GM19463 (cell line): ENCODE measurements at regions not wholly inside any gene's neighbourhood (a gene's known extent, or its start where the extent isn't known, plus 50 kb on each side); places are given as distances from the start of the nearest gene placed in this dataset.

Source experiments
- ATAC-seq: cut with Tn5 transposase; IDR thresholded peaks from one replicate; pipeline ENCODE4 v1.9.1; 2021; ENCODE audit warnings: mild to moderate bottlenecking, moderate library complexity; ENCODE audit not compliant: unreplicated experiment

GRCh38 chr3:109480014-109480413 is 142.7 kb upstream of the DPPA4 start:
- ATAC-seq = no peak

DNA sequence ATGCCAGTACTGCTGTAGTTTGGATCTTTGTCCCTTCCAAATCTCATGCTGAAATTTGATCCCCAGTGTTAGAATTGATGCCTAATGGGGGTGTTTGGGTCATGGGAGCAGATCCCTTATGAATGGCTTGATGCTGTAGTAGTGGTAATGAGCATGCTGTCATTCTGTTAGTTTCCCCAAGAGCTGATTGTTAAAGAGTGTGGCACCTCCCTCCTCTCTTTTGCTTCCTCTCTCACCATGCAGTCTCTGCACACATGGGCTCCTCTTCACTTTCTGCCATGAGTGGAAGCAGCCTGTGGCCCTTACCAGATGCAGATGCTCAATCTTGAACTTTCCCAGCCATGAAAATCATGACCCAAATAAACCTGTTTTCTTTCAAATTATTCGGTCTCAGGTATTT is 141.3 kb upstream of the DPPA4 start:
- ATAC-seq = no peak

GRCh38 chr3:109460961-109461360 is 123.6 kb upstream of the DPPA4 start:
- ATAC-seq = no peak

GRCh38 chr3:109445210-109445609 is 107.9 kb upstream of the DPPA4 start:
- no peak for ATAC-seq

DNA sequence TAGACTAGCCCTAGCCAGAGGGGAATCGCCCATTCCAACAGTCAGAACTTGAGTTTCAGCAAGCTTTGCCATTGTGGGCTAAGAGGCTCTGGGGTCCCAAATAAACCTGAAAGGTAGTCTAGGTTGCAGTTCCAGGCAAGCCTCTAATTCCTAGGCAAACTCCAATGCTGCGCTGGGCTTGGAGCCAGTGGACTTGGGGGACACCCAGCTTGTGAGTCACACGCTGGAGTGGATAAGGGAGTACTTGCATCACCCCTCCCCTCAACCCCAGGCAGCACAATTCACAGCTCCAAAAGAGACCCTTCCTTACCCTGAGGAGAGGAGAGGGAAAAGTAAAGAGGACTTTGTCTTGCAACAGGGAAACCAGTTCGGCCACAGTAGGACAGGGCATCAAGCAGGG is 105.2 kb upstream of the DPPA4 start:
- no peak for ATAC-seq

- ATAC-seq = no peak
These were observed 103.0 kb upstream of the DPPA4 start for GRCh38 chr3:109440353-109440752.

- no peak for ATAC-seq
These were observed 95.5 kb upstream of the DPPA4 start for GRCh38 chr3:109432833-109433232.

- no peak for ATAC-seq
These were observed 93.7 kb upstream of the DPPA4 start for GRCh38 chr3:109430911-109431563.

DNA sequence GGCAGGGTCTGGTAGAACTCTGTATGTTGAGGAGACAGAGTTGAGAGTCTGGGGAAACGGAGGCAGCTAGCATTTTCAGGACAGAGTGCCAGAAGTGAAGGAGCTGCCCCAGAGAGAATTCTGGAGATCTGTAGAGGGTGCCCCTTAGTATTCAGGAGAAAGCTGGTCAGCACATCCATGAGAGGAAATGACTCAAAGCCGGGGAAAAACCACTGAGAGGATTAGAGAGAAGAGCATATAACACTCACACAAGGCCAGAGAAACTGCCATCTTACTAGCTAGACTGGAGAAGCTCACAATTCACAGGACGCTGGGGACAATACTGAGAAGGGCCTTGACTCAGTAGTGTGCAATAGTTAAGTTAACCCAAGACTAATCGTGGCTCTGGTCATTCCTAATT is 75.7 kb upstream of the DPPA4 start:
- ATAC-seq = no peak

GRCh38 chr3:109411547-109411946 is 74.2 kb upstream of the DPPA4 start:
- ATAC-seq = no peak

DNA sequence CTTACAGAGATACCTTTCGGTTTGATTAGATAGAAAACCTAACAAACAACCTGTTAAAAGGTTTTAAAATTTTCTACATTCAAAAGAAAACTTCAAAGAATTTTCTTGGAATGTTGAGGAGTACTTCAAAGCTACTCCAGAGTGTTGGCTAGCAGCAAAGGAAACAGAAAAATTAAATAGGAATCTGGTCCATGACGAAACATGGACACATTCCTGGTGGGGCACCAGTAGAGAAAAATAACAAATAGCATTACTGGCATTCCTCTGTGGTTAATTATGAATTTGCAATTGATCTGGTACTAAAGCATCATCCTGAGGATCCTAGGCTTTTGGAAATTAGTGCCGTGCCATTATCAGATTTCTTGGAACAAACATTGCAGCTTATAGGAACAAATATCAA is 59.5 kb upstream of the DPPA4 start:
- ATAC-seq = no peak

DNA sequence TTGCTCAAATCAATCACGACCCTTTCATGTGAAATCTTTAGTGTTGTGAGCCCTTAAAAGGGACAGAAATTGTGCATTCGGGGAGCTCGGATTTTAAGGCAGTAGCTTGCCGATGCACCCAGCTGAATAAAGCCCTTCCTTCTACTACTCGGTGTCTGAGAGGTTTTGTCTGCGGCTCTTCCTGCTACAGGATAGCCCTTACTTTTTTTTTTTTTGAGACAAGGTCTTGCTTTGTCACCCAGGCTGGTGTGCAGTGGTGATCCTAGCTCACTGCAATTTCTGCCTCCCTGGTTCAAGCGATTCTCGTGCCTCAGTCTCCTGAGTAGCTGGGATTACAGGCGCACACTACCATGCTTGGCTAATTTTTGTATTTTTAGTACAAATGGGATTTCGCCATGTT is 56.4 kb upstream of the DPPA4 start:
- peak; percentile 52 for ATAC-seq

DNA sequence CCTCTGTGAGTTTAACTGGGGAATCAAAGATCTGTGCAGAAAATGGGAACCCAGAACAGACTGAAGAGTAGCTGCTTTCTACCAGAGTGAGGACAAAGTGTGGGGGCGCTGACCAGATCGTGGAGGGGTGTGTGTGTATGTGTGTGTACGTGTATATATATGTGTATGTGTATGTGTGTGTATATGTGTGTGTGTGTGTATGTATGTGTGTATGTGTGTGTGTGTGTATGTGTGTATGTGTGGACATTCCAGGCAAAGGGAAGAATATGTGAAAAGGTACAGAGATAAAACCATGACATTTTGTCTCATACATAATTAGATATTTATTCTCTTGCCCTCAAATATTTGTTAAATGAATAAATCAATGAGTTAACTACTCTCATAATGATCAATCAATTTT is 54.9 kb upstream of the DPPA4 start:
- no peak for ATAC-seq

DNA sequence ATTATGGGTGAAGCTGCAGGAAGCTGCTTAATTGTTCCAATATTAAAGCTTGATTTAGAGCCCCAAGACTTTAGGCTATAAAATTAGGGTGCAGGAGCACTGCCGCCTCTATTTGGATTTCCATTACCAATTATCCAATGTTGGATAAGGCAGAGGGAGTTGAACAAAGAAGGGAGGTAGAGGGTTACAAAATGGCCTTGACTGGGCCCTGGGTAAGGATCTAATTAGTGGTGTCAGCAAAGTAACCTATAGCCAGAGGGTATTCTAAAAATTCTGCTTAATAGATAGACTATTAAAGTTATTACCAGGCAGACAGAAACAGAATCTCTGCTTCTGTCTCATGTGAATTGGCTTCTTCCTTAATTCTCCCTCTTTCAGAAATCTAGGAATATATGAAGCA is 50.3 kb upstream of the DPPA4 start:
- no peak for ATAC-seq

DNA sequence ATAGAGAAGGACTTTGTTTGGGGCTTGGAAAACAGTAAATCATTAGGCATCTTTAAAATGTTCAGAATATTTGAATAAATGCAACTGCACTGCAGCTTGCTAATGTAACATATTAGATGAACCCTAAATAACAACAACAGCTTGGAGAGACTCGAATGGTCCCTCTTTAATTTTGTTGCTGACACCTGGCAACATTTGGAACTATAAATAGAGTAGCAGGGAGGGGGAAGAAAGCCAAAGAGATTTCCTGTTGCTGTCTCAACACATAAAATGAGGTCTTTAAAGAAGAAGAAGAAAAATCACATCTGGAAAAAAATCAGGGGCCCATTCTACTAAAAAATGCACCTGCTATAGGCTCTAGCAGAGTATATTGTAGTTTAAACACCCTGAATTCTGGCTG is 49.9 kb upstream of the DPPA4 start:
- no peak for ATAC-seq
